Caki2 (cell line): ENCODE measurements at regions not wholly inside any gene's neighbourhood (a gene's known extent, or its start where the extent isn't known, plus 50 kb on each side); places are given as distances from the start of the nearest gene placed in this dataset.
A peak's percentile ranks its signal among the peaks of the same experiment; 100 is the strongest.
"Not testable (repeated sequence)": the region's sequence is repeated elsewhere in the genome, so short reads cannot be mapped to it uniquely, and the experiment has no call there.

Experiments used
- DNase-seq: peaks from one replicate; pipeline ENCODE4 v3.0.0-alpha.2; 2015; ENCODE audit warnings: low read depth
- in situ Hi-C: cut with HindIII; loops from 2 replicates; pipeline ENCODE4 v1.10.0; 2016; ENCODE audit warnings: low sequenced_read_pairs, low pct_unique_long_range_greater_than_20kb, mixed read lengths

GRCh38 chr5:50898966-50899365 is 232.5 kb downstream of the PARP8 start:
- in situ Hi-C loops: no loop called here
- DNase-seq: no peak

DNA sequence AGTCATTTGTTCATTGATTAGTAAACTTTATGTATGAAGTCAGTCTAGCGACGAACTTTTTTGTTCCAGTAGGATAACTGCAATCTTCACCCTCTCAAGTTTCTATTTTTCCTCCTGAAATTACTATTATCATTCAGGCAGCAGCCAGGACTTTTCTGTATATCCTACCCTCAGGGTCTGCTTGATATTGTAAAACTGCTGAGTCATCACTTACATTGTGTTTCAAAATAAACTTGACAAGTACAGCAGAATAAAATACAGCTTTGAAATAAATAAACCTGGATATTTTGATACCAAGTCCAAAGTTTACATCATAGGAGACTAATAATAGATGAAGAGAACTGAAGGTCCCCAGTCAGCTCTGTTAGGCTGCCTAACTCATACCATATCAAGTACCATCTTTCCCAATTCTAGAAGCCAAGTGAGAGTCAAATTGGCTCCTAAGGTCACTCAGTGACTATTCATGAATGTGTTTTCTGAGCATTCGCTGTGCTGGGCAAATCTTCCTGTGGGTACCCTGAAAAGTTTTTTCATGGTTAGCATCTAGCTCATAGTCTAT is 234.6 kb downstream of the PARP8 start:
- in situ Hi-C loops: no loop called here
- DNase-seq: no peak

DNA sequence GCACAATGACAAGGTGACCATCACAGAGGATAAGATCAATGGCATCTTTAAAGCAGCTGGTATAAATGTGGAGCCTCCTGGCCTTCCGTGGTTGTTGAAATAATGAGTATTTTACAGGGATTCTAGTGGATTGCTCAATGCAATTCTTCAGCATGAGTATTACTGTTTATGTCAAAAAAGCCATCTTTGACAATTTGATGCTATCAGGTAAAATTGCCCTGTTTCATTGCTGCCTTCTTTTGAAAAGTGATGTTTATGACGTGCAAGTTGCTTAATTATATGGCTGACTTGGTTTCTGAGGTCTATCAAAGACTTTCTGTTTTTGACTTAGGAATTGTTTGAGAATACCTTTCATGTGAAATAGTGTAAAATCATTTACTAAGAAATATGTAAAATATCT is 237.2 kb downstream of the PARP8 start:
- in situ Hi-C loops: no loop called here

DNA sequence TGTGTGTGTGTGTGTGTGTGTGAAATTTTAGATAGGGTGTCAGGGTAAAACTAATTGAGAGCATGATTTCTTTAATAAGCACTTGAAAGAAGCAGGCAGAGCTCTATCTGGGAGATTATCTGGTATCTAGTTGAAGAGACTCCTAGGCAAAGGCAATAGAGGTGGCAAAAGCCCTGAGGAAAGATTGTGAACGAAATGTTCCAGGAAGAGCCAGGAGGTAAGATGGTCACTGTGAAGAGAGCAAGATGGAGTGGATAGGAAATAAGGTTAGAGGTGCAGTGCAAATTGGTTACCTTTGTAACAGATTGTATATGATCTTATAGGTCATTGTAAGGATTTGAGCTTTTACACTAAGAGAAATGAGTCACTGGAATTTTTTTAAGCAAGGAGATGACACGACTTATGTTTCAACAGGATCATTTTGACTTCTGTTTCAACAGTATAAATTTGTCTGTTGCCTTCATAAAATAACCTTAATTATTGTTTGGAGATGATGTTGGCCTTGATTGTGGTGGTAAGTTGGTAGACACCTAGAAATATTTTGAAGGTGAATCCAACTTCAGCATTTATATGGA is 239.6 kb downstream of the PARP8 start:
- in situ Hi-C loops: no loop called here
- DNase-seq: no peak

More for the DNA sequence above, 237.2 kb downstream of the PARP8 start:
- no peak for DNase-seq

DNA sequence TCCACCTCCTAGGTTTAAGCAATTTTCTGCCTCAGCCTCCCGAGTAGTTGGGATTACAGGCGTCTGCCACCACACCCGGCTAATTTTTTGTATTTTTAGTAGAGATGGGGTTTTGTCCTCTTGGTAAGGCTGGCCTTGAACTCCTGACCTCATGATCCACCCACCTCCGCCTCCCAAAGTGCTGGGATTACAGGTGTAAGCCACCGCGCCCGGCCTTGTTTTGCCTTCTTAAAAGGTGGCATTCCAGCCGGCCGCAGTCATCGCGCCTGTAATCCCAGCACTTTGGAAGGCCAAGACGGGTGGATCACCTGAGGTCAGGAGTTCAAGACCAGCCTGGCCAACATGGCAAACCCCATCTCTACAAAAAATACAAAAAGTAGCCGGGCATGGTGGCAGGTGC is 253.7 kb downstream of the PARP8 start:
- DNase-seq, in situ Hi-C loops: not testable (repeated sequence)

DNA sequence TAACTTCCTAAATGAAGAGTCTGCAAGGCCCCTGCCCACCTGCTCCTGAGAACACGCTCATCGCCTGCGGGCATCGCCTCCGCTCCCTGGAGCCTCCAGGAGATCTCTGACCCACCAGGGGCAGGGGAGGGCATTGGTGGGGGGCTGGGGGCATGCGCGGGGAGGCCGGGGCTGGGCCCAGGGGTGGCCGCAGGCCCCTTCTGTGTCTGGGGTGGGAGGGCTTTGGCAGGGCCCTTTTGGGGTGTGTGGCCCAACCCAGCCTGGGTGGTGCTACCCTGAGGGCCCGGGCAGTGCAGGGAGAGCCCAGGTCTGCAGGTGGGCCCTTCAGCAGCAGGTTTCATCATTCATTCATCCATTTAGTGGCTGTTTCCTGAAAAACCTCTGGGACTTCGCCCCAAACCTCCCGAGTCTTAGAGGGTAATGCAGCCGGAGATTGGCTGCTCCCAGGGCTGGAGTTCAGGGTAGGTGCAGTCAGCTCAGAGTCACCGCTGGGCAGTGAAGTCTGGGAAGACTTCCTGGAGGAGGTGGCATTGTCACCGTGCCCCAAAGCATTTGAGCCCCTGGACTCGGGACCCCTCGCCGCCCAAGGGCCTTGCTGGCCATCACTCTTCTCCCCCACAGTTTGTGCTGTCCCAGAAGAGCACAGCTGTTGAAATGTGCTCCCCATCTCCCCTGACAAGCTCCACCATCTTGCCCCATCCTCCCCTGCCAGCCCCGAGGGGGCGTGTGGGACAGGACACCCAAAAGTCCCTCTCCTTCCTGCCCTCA is 255.1 kb downstream of the PARP8 start:
- in situ Hi-C loops: no loop called here
- DNase-seq: no peak

DNA sequence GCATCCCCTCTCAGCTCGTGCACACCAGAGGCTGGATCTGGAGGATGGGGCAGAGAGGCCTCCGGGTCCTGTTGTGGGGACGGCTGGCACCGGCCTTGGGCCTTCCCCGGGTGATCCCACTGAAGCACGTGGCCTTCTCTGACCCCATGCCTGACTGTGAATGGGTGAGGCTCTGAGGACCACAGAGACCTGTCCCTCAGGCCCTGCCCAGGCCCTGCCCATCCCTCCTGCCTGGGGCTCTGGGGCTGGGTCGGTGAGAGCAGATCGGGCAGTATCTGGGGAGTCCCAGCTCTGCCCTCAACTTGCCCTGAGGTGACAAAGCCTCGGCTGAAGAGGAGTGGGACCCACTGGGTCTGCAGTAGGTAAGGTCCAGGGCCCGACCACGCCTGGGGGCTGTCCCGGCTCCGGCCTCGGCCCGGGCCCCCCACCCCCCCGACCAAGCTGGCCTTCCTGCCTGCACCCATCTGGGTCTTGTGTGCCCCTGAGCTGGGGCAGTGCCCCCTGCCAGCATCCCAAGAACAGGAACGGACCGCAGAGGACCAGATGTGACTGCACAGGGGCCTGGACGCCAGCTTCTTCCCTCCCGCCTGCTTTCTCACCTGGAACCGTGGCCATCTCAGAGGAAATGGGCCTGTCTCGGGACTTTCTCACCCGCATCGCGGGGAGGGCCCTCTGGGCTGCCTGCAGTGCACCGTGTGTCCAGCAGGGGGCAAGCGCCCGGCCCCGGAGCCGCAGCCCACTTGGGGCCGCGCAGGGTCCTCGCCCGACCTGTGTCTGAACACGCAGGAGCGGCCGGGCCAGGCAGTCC is 255.9 kb downstream of the PARP8 start:
- in situ Hi-C loops, DNase-seq: not testable (repeated sequence)

- in situ Hi-C loops: no loop called here
- no peak for DNase-seq
Measured at GRCh38 chr5:50922942-50923767, 256.7 kb downstream of the PARP8 start.

GRCh38 chr5:50923768-50924494 is 257.5 kb downstream of the PARP8 start:
- no peak for DNase-seq
- in situ Hi-C loops: no loop called here

GRCh38 chr5:50927953-50928352 is 261.5 kb downstream of the PARP8 start:
- DNase-seq: no peak
- in situ Hi-C loops: no loop called here

- in situ Hi-C loops: no loop called here
Measured at GRCh38 chr5:50929174-50929573, 262.7 kb downstream of the PARP8 start.

DNA sequence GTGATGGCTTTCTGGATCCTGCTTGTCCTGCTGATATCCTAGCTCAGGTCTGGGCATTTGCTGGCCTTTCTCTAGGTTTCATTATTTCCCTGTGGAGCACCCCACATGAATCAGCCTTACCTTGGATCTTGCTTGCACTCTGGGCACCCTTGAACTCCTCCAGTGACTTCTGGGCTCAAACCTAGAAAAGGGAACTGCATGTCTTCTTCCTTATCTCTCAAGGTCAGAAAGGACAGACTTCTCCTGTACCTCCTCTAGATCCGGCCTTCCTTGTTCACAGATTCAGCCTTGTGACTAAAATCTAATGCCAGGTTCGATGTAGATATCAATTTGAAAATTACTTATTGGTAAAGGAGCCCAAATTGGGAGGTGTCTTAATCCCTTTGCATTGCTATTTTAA is 267.9 kb downstream of the PARP8 start:
- no peak for DNase-seq
- in situ Hi-C loops: no loop called here

More at GRCh38 chr5:50929174-50929573, 262.7 kb downstream of the PARP8 start:
- DNase-seq: no peak

DNA sequence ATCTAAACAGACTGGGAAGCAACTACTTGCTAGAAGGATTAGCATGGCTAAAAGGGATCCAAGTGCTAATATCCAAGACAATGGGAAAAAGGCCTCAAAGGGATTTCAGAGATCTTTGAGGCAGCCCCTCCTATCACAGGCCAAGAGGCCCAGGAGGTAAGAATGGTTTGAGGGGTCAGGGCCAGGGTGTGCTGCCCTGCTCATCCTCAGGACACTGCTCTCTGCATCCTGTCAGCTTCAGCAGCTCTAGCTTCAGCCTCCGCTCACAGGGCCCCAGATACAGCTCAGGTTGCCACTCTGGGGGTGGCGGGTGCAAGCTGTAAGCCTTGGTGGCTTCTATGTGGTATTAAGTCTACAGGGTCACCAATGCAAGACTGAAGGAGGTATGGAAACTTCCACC is 278.7 kb downstream of the PARP8 start:
- in situ Hi-C loops: no loop called here
- no peak for DNase-seq

- in situ Hi-C loops: no loop called here
- no peak for DNase-seq
Measured at GRCh38 chr5:50947906-50948683, 281.7 kb downstream of the PARP8 start.

DNA sequence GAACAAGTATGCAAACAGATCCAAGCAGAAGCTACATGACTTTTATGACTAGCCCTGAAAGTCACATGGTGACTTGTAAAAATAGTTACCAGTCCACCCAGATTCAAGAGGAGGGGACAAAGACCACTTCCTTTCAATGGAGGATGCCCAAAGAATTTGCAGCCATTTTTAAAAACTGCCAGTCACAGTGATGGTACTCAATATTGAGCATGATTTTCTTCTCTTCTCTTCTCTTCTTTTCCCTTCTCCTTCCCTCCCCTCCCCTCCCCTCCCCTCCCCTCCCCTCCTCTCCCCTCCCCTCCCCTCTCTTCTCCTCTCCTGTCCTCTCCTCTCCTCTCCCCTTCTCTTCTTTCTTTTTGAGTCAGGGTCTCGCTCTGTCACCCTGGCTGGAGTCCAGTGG is 286.9 kb downstream of the PARP8 start:
- in situ Hi-C loops: no loop called here
- DNase-seq: no peak

DNA sequence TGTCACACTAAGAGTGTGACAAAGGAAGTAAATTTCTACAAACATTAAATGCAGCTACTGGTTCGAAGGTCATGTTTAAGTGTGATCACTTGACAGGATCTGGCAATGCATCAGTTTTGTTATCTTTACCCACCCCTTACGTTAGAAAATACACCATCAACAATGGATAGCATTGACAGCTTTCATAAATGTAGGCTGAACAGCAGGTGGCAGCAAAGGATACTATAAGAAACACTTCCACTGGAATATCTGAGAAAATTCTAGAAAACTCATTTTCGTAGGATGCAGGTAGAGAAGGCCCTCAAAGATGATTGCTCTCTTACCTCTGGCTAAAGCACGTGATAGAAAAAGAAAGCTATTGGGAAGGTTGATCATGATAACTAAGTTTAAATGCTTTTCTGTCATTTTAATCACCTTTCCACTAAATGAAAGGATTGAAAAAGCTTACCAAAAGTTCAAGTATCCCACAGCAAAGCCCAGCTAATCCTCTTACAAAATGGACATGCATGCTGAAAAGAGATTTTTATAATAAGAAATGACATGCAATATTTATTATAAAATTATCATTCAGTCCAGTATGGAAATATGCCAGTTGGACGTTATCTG is 292.5 kb downstream of the PARP8 start:
- DNase-seq: peak; percentile 25

More for the DNA sequence above, 292.5 kb downstream of the PARP8 start:
- in situ Hi-C loops: no loop called here
